ENCODE measurements at regions not wholly inside any gene's neighbourhood (a gene's known extent, or its start where the extent isn't known, plus 50 kb on each side); places are given as distances from the start of the nearest gene placed in this dataset.

GRCh38 chr11:88414981-88415413 is 77.5 kb upstream of the CTSC start (continued):
- no peak for TF ChIP-seq ATF3 (IDR thresholded peaks at IDR 0.05)
- no peak for TF ChIP-seq RXRA (IDR thresholded peaks at IDR 0.05)
- no peak for TF ChIP-seq MAX (IDR thresholded peaks at IDR 0.05)
- no peak for TF ChIP-seq HNF4A (conservative IDR thresholded peaks at IDR 0.05)
- no peak for TF ChIP-seq RAD21 (IDR thresholded peaks at IDR 0.05)
- TF ChIP-seq SP1 (IDR thresholded peaks at IDR 0.05): no peak

- H3K4me1 ChIP-seq (ENCODE audit: control insufficient read depth in 4 of 4, insufficient read depth in 4 of 4, low read length in 3 of 4): no peaks in the 10 kb centered on the region
- no peak overlapping the region for H3K27ac ChIP-seq (ENCODE audit: low read depth in 1 of 2, low read length in 2 of 2)
- no peaks in the 10 kb centered on the region for H3K27me3 ChIP-seq (ENCODE audit: control insufficient read depth in 4 of 4, insufficient read depth in 4 of 4, low read length in 3 of 4)
- H3K9me3 ChIP-seq (ENCODE audit: control insufficient read depth in 4 of 4, low read length in 3 of 4): no peaks in the 10 kb centered on the region
- WGBS: 32% methylated on average over 5 of the region's 5 CpGs
- no peak for DNase-seq (ENCODE audit: low spot score)
- no peak overlapping the region for H3K4me3 ChIP-seq (ENCODE audit: low read depth in 1 of 3, low read length in 3 of 3)
- no peaks in the 10 kb centered on the region for H3K36me3 ChIP-seq (ENCODE audit: control insufficient read depth in 4 of 4, insufficient read depth in 3 of 4, low read depth in 1 of 4, low read length in 3 of 4)
- no peak for TF ChIP-seq GABPA (IDR thresholded peaks at IDR 0.05 in 1 of 2, conservative IDR thresholded peaks at IDR 0.05 in 1 of 2)
- no peak overlapping the region for H3K9ac ChIP-seq (ENCODE audit: low read depth in 1 of 2, low read length in 2 of 2)
Measured at GRCh38 chr11:88414385-88414861, 76.9 kb upstream of the CTSC start.

GRCh38 chr11:88411265-88411664 is 73.7 kb upstream of the CTSC start:
- Histone ChIP-seq H3K9ac (ENCODE audit: low read depth in 1 of 2, low read length in 2 of 2) (no peak overlapping the region), H3K27ac (ENCODE audit: low read depth in 1 of 2, low read length in 2 of 2) (no peak overlapping the region), H3K9me3 (ENCODE audit: control insufficient read depth in 4 of 4, low read length in 3 of 4) (no peaks in the 10 kb centered on the region), H3K36me3 (ENCODE audit: control insufficient read depth in 4 of 4, insufficient read depth in 3 of 4, low read depth in 1 of 4, low read length in 3 of 4) (no peaks in the 10 kb centered on the region), H3K27me3 (ENCODE audit: control insufficient read depth in 4 of 4, insufficient read depth in 4 of 4, low read length in 3 of 4) (no peaks in the 10 kb centered on the region), H3K4me1 (ENCODE audit: control insufficient read depth in 4 of 4, insufficient read depth in 4 of 4, low read length in 3 of 4) (no peaks in the 10 kb centered on the region), H3K4me3 (ENCODE audit: low read depth in 1 of 3, low read length in 3 of 3) (no peak overlapping the region)
- DNase-seq (ENCODE audit: low spot score): no peak
- no peak for TF ChIP-seq MAX (IDR thresholded peaks at IDR 0.05)
- TF ChIP-seq NR2F2 (IDR thresholded peaks at IDR 0.05): no peak
- TF ChIP-seq RXRA (IDR thresholded peaks at IDR 0.05): no peak
- no peak for TF ChIP-seq ZBTB33 (IDR thresholded peaks at IDR 0.05)
- TF ChIP-seq ATF3 (IDR thresholded peaks at IDR 0.05): no peak
- TF ChIP-seq JUND (IDR thresholded peaks at IDR 0.05): no peak
- TF ChIP-seq FOXA1 (IDR thresholded peaks at IDR 0.05): no peak
- TF ChIP-seq GABPA (IDR thresholded peaks at IDR 0.05 in 1 of 2, conservative IDR thresholded peaks at IDR 0.05 in 1 of 2): no peak
- no peak for TF ChIP-seq REST (IDR thresholded peaks at IDR 0.05)
- TF ChIP-seq FOXA2 (IDR thresholded peaks at IDR 0.05): no peak
- no peak for TF ChIP-seq SP1 (IDR thresholded peaks at IDR 0.05)
- TF ChIP-seq HNF4G (IDR thresholded peaks at IDR 0.05): no peak
- TF ChIP-seq EGR1 (IDR thresholded peaks at IDR 0.05; ENCODE audit: low read depth in 2 of 2): no peak
- no peak for TF ChIP-seq RAD21 (IDR thresholded peaks at IDR 0.05)
- TF ChIP-seq HNF4A (conservative IDR thresholded peaks at IDR 0.05): no peak
